ENCODE measurements at regions not wholly inside any gene's neighbourhood (a gene's known extent, or its start where the extent isn't known, plus 50 kb on each side); places are given as distances from the start of the nearest gene placed in this dataset.

- TF ChIP-seq ZNF740 (CRISPR knock-in tag; IDR thresholded peaks at IDR 0.05) (no peak), FUBP1 (CRISPR knock-in tag; IDR thresholded peaks at IDR 0.05; ENCODE audit: borderline replicate concordance) (no peak), GFI1 (CRISPR knock-in tag; IDR thresholded peaks at IDR 0.05; ENCODE audit: borderline replicate concordance) (no peak), ARID4A (CRISPR knock-in tag; IDR thresholded peaks at IDR 0.05; ENCODE audit: borderline replicate concordance) (no peak), CTCF (CRISPR knock-in tag; IDR thresholded peaks at IDR 0.05) (no peak), HINFP (CRISPR knock-in tag; IDR thresholded peaks at IDR 0.05; ENCODE audit: low read depth) (no peak), ZNF451 (CRISPR knock-in tag; IDR thresholded peaks at IDR 0.05) (no peak), JUNB (CRISPR knock-in tag; IDR thresholded peaks at IDR 0.05; ENCODE audit: borderline replicate concordance) (no peak), ZNF44 (CRISPR knock-in tag; IDR thresholded peaks at IDR 0.05) (no peak), SIN3A (IDR thresholded peaks at IDR 0.05; ENCODE audit: borderline replicate concordance, low read depth, low read length) (no peak), ZNF205 (CRISPR knock-in tag; IDR thresholded peaks at IDR 0.05) (no peak), MTF2 (CRISPR knock-in tag; IDR thresholded peaks at IDR 0.05; ENCODE audit: borderline replicate concordance) (no peak), ZSCAN20 (CRISPR knock-in tag; IDR thresholded peaks at IDR 0.05; ENCODE audit: borderline replicate concordance) (no peak), MTA1 (CRISPR knock-in tag; IDR thresholded peaks at IDR 0.05; ENCODE audit: borderline replicate concordance) (no peak), SNRNP70 (IDR thresholded peaks at IDR 0.05; ENCODE audit: low read depth, low read length) (no peak), NFE2L1 (CRISPR knock-in tag; IDR thresholded peaks at IDR 0.05; ENCODE audit: borderline replicate concordance) (no peak), ZNF660 (CRISPR knock-in tag; IDR thresholded peaks at IDR 0.05; ENCODE audit: borderline replicate concordance, low read depth) (no peak)
These were observed 277.9 kb upstream of the BMP2 start (continued) for GRCh38 chr20:6489361-6490171.
